IPS-20b (cell line): ENCODE measurements at regions not wholly inside any gene's neighbourhood (a gene's known extent, or its start where the extent isn't known, plus 50 kb on each side); places are given as distances from the start of the nearest gene placed in this dataset.
"Not testable (repeated sequence)": the region's sequence is repeated elsewhere in the genome, so short reads cannot be mapped to it uniquely, and the experiment has no call there.

Experiments used
- H3K27ac ChIP-seq: one replicate; pipeline ENCODE4 v1.5.1; 2013; ENCODE audit warnings: low read length
- H3K27me3 ChIP-seq: 2 replicates; pipeline ENCODE4 v1.6.1; 2013; ENCODE audit warnings: mild to moderate bottlenecking, low read length, inconsistent platforms; ENCODE audit not compliant: insufficient read depth
- H3K36me3 ChIP-seq: 2 replicates; pipeline ENCODE4 v1.6.1; 2013; ENCODE audit warnings: low read depth, mild to moderate bottlenecking, inconsistent platforms, low read length, moderate library complexity; ENCODE audit not compliant: insufficient read depth
- H3K4me1 ChIP-seq: 2 replicates; pipeline ENCODE4 v1.6.1; 2013; ENCODE audit warnings: mild to moderate bottlenecking, control low read depth, inconsistent platforms, low read length, moderate library complexity; ENCODE audit not compliant: insufficient read depth
- H3K4me3 ChIP-seq: 2 replicates; pipeline ENCODE4 v1.5.1; 2013; ENCODE audit warnings: mild to moderate bottlenecking, low read length, inconsistent platforms
- H3K9ac ChIP-seq: 2 replicates; pipeline ENCODE4 v1.6.1; 2013; ENCODE audit warnings: low read depth, mild to moderate bottlenecking, inconsistent platforms, low read length, moderate library complexity
- H3K9me3 ChIP-seq: 2 replicates; pipeline ENCODE4 v1.6.1; 2013; ENCODE audit warnings: mild to moderate bottlenecking, low read depth, low read length, inconsistent platforms; ENCODE audit not compliant: insufficient read depth

GRCh38 chr6:164791498-164791897, 517.9 kb downstream of the C6orf118 start:
- Histone ChIP-seq H3K9ac (no peak overlapping the region), H3K27me3 (no peaks in the 10 kb centered on the region), H3K9me3 (peaks cover 5% of the 10 kb centered on the region; the same call in 1 of the 2 replicates), H3K27ac (no peak overlapping the region), H3K4me1 (no peaks in the 10 kb centered on the region), H3K36me3 (no peaks in the 10 kb centered on the region), H3K4me3 (no peak overlapping the region)

- H3K4me3 ChIP-seq, result no peak overlapping the region
- H3K9ac ChIP-seq, result no peak overlapping the region
- H3K9me3 ChIP-seq, result peaks cover 4% of the 10 kb centered on the region; the same call in 1 of the 2 replicates
- H3K27me3 ChIP-seq, result no peaks in the 10 kb centered on the region
- no peak overlapping the region for H3K27ac ChIP-seq
- H3K36me3 ChIP-seq, result no peaks in the 10 kb centered on the region
- H3K4me1 ChIP-seq, result no peaks in the 10 kb centered on the region
These were observed 545.6 kb downstream of the C6orf118 start for GRCh38 chr6:164763788-164764187.

GRCh38 chr6:164757451-164757850, 552.0 kb downstream of the C6orf118 start:
- no peaks in the 10 kb centered on the region for H3K36me3 ChIP-seq
- H3K9me3 ChIP-seq, result peaks cover 4% of the 10 kb centered on the region; the same call in 1 of the 2 replicates
- no peaks in the 10 kb centered on the region for H3K27me3 ChIP-seq
- H3K27ac ChIP-seq, result no peak overlapping the region
- no peaks in the 10 kb centered on the region for H3K4me1 ChIP-seq
- no peak overlapping the region for H3K4me3 ChIP-seq
- no peak overlapping the region for H3K9ac ChIP-seq

GRCh38 chr6:164756723-164757122, 552.7 kb downstream of the C6orf118 start:
- H3K27ac ChIP-seq, result no peak overlapping the region
- H3K4me3 ChIP-seq, result no peak overlapping the region
- peaks cover 4% of the 10 kb centered on the region; the same call in 1 of the 2 replicates for H3K9me3 ChIP-seq
- no peaks in the 10 kb centered on the region for H3K4me1 ChIP-seq
- no peak overlapping the region for H3K9ac ChIP-seq
- H3K36me3 ChIP-seq, result no peaks in the 10 kb centered on the region
- no peaks in the 10 kb centered on the region for H3K27me3 ChIP-seq

- Histone ChIP-seq H3K4me1 (no peaks in the 10 kb centered on the region), H3K9me3 (peaks cover 4% of the 10 kb centered on the region; the same call in 1 of the 2 replicates), H3K9ac (no peak overlapping the region), H3K36me3 (no peaks in the 10 kb centered on the region), H3K27me3 (no peaks in the 10 kb centered on the region), H3K27ac (no peak overlapping the region), H3K4me3 (no peak overlapping the region)
These were observed 553.3 kb downstream of the C6orf118 start for GRCh38 chr6:164756142-164756541.

GRCh38 chr6:164753517-164753916, 555.9 kb downstream of the C6orf118 start:
- H3K9me3 ChIP-seq, result no peaks in the 10 kb centered on the region; the same call in 1 of the 2 replicates
- no peak overlapping the region for H3K27ac ChIP-seq
- H3K36me3 ChIP-seq, result no peaks in the 10 kb centered on the region
- no peak overlapping the region for H3K9ac ChIP-seq
- no peaks in the 10 kb centered on the region for H3K4me1 ChIP-seq
- no peak overlapping the region for H3K4me3 ChIP-seq
- no peaks in the 10 kb centered on the region for H3K27me3 ChIP-seq

- Histone ChIP-seq H3K9ac (no peak overlapping the region), H3K27ac (no peak overlapping the region), H3K4me3 (no peak overlapping the region), H3K36me3 (no peaks in the 10 kb centered on the region), H3K9me3 (no peaks in the 10 kb centered on the region; the same call in 1 of the 2 replicates), H3K27me3 (no peaks in the 10 kb centered on the region), H3K4me1 (no peaks in the 10 kb centered on the region)
These were observed 558.0 kb downstream of the C6orf118 start for GRCh38 chr6:164751395-164751794.

- Histone ChIP-seq H3K9me3 (no peaks in the 10 kb centered on the region; the same call in 1 of the 2 replicates), H3K36me3 (no peaks in the 10 kb centered on the region), H3K9ac (no peak overlapping the region), H3K27ac (no peak overlapping the region), H3K4me1 (no peaks in the 10 kb centered on the region), H3K4me3 (no peak overlapping the region), H3K27me3 (no peaks in the 10 kb centered on the region)
These were observed 559.3 kb downstream of the C6orf118 start for GRCh38 chr6:164750128-164750527.

GRCh38 chr6:164749221-164750064, 560.0 kb downstream of the C6orf118 start:
- no peak overlapping the region for H3K9ac ChIP-seq
- H3K36me3 ChIP-seq, result no peaks in the 10 kb centered on the region
- H3K27me3 ChIP-seq, result no peaks in the 10 kb centered on the region
- H3K27ac ChIP-seq, result no peak overlapping the region
- no peak overlapping the region for H3K4me3 ChIP-seq
- no peaks in the 10 kb centered on the region; the same call in 1 of the 2 replicates for H3K9me3 ChIP-seq
- H3K4me1 ChIP-seq, result no peaks in the 10 kb centered on the region

GRCh38 chr6:164744301-164744700, 565.1 kb downstream of the C6orf118 start:
- Histone ChIP-seq H3K9ac (no peak overlapping the region), H3K27me3 (no peaks in the 10 kb centered on the region), H3K9me3 (peaks cover 4% of the 10 kb centered on the region; the same call in 1 of the 2 replicates), H3K27ac (no peak overlapping the region), H3K4me1 (no peaks in the 10 kb centered on the region), H3K4me3 (no peak overlapping the region), H3K36me3 (no peaks in the 10 kb centered on the region)

- Histone ChIP-seq H3K27me3 (no peaks in the 10 kb centered on the region), H3K36me3 (no peaks in the 10 kb centered on the region), H3K4me1 (no peaks in the 10 kb centered on the region), H3K27ac (no peak overlapping the region), H3K9ac (no peak overlapping the region), H3K4me3 (no peak overlapping the region), H3K9me3 (peaks cover 4% of the 10 kb centered on the region; the same call in 1 of the 2 replicates)
These were observed 567.4 kb downstream of the C6orf118 start for GRCh38 chr6:164741938-164742451.

- not testable (repeated sequence) for H3K4me1 ChIP-seq, H3K27me3 ChIP-seq
These were observed 573.3 kb downstream of the C6orf118 start for GRCh38 chr6:164736090-164736489.

More at GRCh38 chr6:164736090-164736489, 573.3 kb downstream of the C6orf118 start:
- not testable (repeated sequence) for H3K9ac ChIP-seq, H3K36me3 ChIP-seq, H3K9me3 ChIP-seq, H3K4me3 ChIP-seq, H3K27ac ChIP-seq
